ENCODE measurements at regions not wholly inside any gene's neighbourhood (a gene's known extent, or its start where the extent isn't known, plus 50 kb on each side); places are given as distances from the start of the nearest gene placed in this dataset.

DNA sequence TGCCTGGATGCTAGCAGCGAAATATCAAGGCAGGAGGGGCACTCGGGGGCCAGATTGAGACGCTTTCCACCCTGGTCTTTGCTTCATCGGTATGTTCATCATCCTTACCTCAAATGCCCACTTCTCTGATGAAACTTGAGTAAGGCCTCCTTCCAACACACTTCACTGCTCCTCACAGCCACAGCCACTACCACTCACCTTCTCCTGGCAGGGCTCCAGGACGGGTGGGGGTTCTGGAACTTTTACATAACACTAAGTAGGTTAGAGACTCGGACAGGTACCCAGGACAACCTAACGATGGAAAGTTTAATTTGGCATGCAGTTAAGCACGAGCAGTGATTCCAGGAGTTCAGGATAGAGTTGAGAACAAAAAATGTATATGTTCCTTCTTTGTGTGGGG is 73.9 kb upstream of the SPAG17 start:
- DNase-seq: no peak
- H3K4me1 ChIP-seq: no peaks in the 10 kb centered on the region
- no peaks in the 10 kb centered on the region for H3K9me3 ChIP-seq
- TF ChIP-seq, protein P1, sequence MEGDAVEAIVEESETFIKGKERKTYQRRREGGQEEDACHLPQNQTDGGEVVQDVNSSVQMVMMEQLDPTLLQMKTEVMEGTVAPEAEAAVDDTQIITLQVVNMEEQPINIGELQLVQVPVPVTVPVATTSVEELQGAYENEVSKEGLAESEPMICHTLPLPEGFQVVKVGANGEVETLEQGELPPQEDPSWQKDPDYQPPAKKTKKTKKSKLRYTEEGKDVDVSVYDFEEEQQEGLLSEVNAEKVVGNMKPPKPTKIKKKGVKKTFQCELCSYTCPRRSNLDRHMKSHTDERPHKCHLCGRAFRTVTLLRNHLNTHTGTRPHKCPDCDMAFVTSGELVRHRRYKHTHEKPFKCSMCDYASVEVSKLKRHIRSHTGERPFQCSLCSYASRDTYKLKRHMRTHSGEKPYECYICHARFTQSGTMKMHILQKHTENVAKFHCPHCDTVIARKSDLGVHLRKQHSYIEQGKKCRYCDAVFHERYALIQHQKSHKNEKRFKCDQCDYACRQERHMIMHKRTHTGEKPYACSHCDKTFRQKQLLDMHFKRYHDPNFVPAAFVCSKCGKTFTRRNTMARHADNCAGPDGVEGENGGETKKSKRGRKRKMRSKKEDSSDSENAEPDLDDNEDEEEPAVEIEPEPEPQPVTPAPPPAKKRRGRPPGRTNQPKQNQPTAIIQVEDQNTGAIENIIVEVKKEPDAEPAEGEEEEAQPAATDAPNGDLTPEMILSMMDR (IDR thresholded peaks at IDR 0.05): no peak
- no peak overlapping the region for H3K27ac ChIP-seq
- H3K4me3 ChIP-seq: no peak overlapping the region
- intact Hi-C loops (cut with DNase I; ENCODE audit: low total_unique reads): no loop called here
- no peaks in the 10 kb centered on the region for H3K36me3 ChIP-seq
- no peaks in the 10 kb centered on the region for H3K27me3 ChIP-seq

DNA sequence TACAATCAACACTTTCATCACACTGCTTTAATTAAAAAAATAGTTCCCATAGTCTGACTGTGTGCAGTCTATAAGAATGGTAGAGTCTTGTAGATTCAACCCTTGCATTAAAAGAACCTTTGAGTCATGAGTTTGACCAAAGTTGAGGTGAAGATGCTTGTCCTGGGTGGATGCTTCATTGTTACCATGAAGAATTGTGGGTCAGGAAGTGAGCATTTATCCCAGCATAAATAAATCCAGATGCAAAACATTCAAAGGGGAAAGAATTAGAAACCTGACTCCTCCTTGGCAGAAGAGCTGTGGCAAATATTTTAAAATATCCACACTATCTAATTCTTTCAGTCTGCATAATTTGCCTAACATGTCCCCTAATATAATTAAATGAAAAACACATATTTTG is 72.9 kb upstream of the SPAG17 start:
- Histone ChIP-seq H3K4me1 (no peaks in the 10 kb centered on the region), H3K27ac (no peak overlapping the region), H3K36me3 (no peaks in the 10 kb centered on the region), H3K27me3 (no peaks in the 10 kb centered on the region), H3K4me3 (no peak overlapping the region), H3K9me3 (no peaks in the 10 kb centered on the region)
- TF ChIP-seq, protein P1 (IDR thresholded peaks at IDR 0.05): no peak
- intact Hi-C loops (cut with DNase I; ENCODE audit: low total_unique reads): no loop called here
- DNase-seq: no peak

DNA sequence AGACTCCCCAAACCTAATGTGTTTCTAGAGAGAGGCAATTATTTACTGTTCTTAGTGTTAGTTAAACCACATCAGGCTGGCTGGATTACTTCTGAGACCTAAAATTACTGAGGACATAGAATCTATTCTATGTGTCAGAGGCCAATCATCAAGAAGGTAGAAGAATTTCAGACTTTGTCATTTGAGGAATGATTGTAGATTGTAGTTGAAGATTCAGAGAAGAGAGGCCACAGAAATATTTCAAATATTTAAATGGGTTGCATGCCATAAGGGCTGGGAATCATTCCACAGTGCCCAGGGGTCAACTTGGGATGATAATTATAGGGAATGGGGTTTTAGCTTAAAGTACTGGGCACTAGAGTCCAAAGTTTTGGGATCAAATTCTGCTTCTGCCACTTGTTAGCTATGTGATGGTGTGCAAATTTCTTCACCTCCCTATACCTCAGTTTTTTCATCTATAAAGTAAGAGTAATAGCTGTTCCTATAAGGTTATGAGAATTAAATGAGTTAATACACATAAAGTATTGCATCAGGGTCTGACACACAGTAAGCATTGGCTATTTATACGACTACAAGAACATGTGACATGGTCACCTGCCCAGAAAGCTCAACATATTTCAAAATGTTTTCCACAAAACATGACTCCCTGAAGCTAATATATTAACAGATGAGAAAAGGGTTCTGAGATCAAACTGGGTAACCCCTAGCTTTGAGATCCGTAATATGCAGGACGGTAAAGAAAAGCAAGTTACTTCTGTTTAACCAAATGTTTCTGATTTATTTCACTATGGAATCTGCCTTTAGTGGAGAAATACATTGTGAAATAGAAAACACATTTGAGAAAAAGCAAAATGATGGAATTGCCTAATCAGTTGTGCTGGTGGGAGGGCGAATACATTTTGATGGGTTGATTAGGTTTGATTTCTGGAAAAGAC is 69.7 kb upstream of the SPAG17 start:
- TF ChIP-seq, protein P1 (IDR thresholded peaks at IDR 0.05): no peak
- intact Hi-C loops (cut with DNase I; ENCODE audit: low total_unique reads): no loop called here
- Histone ChIP-seq H3K4me1 (no peaks in the 10 kb centered on the region), H3K27me3 (no peaks in the 10 kb centered on the region), H3K36me3 (no peaks in the 10 kb centered on the region), H3K9me3 (no peaks in the 10 kb centered on the region), H3K27ac (no peak overlapping the region), H3K4me3 (no peak overlapping the region)
- no peak for DNase-seq

DNA sequence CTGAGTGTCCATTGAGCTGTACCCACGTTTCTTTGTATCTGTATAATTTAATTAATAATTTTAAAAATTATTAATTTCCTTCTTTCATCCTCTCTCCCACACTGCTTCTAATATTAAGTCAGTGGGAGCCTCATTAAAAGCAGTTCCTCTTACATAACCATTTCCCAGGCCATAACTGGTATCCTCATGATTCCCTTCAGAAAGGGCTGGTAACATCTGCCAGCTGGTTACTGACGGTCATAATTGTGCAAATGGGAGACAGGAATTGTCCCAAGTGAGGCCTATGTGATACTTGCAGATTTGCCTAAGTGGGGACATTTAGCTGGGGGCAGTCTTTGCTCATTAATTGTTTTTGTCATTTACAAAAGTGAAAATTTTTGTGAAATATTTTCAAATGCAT is 69.0 kb upstream of the SPAG17 start:
- TF ChIP-seq, protein P1 (IDR thresholded peaks at IDR 0.05): no peak
- no peak for DNase-seq
- H3K36me3 ChIP-seq: no peaks in the 10 kb centered on the region
- H3K4me1 ChIP-seq: no peaks in the 10 kb centered on the region
- no peak overlapping the region for H3K4me3 ChIP-seq
- no peak overlapping the region for H3K27ac ChIP-seq
- intact Hi-C loops (cut with DNase I; ENCODE audit: low total_unique reads): no loop called here
- H3K9me3 ChIP-seq: no peaks in the 10 kb centered on the region
- H3K27me3 ChIP-seq: no peaks in the 10 kb centered on the region

DNA sequence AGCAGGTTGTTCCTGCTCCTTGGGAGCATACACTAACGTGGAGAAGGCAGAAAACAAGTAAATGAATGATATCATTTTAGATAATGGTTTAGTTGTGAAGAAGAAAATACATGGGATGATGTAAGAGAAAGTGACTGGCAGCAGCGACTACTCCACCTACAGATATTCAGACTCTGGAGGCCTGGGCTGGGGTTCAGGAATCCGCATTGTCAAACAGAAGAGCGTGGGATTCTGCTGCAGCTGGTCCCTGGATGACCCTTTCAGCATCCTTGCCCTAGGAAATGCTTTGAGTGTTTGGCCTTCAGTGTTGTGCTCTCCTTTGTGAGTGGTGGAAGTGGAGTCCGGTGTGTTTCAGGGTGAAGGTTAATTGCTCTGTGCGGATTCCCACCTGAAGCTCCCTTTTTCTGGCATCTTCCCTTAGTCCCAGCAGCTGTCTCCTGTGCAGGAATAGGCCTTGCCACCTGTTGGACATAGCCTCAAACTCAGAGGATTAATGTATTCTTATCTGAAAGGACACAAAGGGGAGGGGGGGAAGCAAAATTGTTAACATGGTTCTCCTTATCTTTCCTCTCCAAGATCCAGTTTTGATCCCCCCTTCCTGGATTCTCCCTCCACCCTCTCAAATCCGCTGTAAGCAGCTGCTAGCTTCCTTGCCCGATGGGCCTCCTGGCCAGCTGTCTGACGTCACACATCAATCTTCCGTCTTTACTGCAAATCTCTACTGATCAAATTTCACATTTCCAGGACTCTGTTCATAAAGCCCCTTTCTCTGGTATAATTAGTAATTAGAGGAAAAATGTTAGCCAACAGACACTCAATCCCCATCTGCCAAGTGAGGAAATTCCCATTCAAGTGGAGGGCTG is 68.3 kb upstream of the SPAG17 start:
- H3K27me3 ChIP-seq: no peaks in the 10 kb centered on the region
- H3K9me3 ChIP-seq: no peaks in the 10 kb centered on the region
- no peak overlapping the region for H3K27ac ChIP-seq
- no peak overlapping the region for H3K4me3 ChIP-seq
- H3K4me1 ChIP-seq: no peaks in the 10 kb centered on the region
- intact Hi-C loops (cut with DNase I; ENCODE audit: low total_unique reads): no loop called here
- no peak for DNase-seq
- H3K36me3 ChIP-seq: no peaks in the 10 kb centered on the region
- TF ChIP-seq, protein P1 (IDR thresholded peaks at IDR 0.05): no peak
